ENCODE measurements at regions not wholly inside any gene's neighbourhood (a gene's known extent, or its start where the extent isn't known, plus 50 kb on each side); places are given as distances from the start of the nearest gene placed in this dataset.
A peak's percentile ranks its signal among the peaks of the same experiment; 100 is the strongest.
"Not testable (repeated sequence)": the region's sequence is repeated elsewhere in the genome, so short reads cannot be mapped to it uniquely, and the experiment has no call there.

- Mint-ChIP-seq H3K9me3 (ENCODE audit: low read depth) (no peaks in the 10 kb centered on the region), H3K4me1 (ENCODE audit: low read depth) (peaks cover 25% of the 10 kb centered on the region), H3K36me3 (ENCODE audit: low read depth) (no peaks in the 10 kb centered on the region), H3K4me3 (ENCODE audit: unreplicated experiment) (no peak overlapping the region), H3K27ac (ENCODE audit: unreplicated experiment) (peak overlapping the region; percentile 41), H3K27me3 (ENCODE audit: low read depth) (no peaks in the 10 kb centered on the region)
- no peak for TF ChIP-seq CTCF (IDR thresholded peaks at IDR 0.05)
- no peak for DNase-seq (ENCODE audit: low spot score)
These were observed 155.8 kb downstream of the SKIDA1 start for GRCh38 chr10:21369697-21370096.

GRCh38 chr10:21368728-21369425, 156.6 kb downstream of the SKIDA1 start:
- Mint-ChIP-seq H3K4me3 (ENCODE audit: unreplicated experiment) (no peak overlapping the region), H3K27ac (ENCODE audit: unreplicated experiment) (no peak overlapping the region), H3K4me1 (ENCODE audit: low read depth) (peaks cover 33% of the 10 kb centered on the region)

GRCh38 chr10:21368022-21368582, 157.4 kb downstream of the SKIDA1 start:
- no peak for DNase-seq (ENCODE audit: low spot score)
- H3K36me3 Mint-ChIP-seq (ENCODE audit: low read depth), result no peaks in the 10 kb centered on the region
- TF ChIP-seq CTCF (IDR thresholded peaks at IDR 0.05), result no peak
- no peak overlapping the region for H3K4me3 Mint-ChIP-seq (ENCODE audit: unreplicated experiment)
- H3K27ac Mint-ChIP-seq (ENCODE audit: unreplicated experiment), result no peak overlapping the region
- no peaks in the 10 kb centered on the region for H3K9me3 Mint-ChIP-seq (ENCODE audit: low read depth)
- no peaks in the 10 kb centered on the region for H3K27me3 Mint-ChIP-seq (ENCODE audit: low read depth)
- peaks cover 39% of the 10 kb centered on the region for H3K4me1 Mint-ChIP-seq (ENCODE audit: low read depth)

More at GRCh38 chr10:21368728-21369425, 156.6 kb downstream of the SKIDA1 start:
- no peak for DNase-seq (ENCODE audit: low spot score)
- H3K27me3 Mint-ChIP-seq (ENCODE audit: low read depth), result no peaks in the 10 kb centered on the region
- no peaks in the 10 kb centered on the region for H3K36me3 Mint-ChIP-seq (ENCODE audit: low read depth)
- TF ChIP-seq CTCF (IDR thresholded peaks at IDR 0.05), result no peak
- no peaks in the 10 kb centered on the region for H3K9me3 Mint-ChIP-seq (ENCODE audit: low read depth)

GRCh38 chr10:21366108-21366507, 159.4 kb downstream of the SKIDA1 start:
- H3K27me3 Mint-ChIP-seq (ENCODE audit: low read depth); H3K4me3 Mint-ChIP-seq (ENCODE audit: unreplicated experiment); H3K27ac Mint-ChIP-seq (ENCODE audit: unreplicated experiment); H3K9me3 Mint-ChIP-seq (ENCODE audit: low read depth); DNase-seq (ENCODE audit: low spot score); H3K36me3 Mint-ChIP-seq (ENCODE audit: low read depth): not testable (repeated sequence)
- H3K4me1 Mint-ChIP-seq (ENCODE audit: low read depth), result peaks cover 38% of the 10 kb centered on the region

- Mint-ChIP-seq H3K27ac (ENCODE audit: unreplicated experiment) (peak overlapping the region; percentile 90), H3K9me3 (ENCODE audit: low read depth) (no peaks in the 10 kb centered on the region), H3K4me3 (ENCODE audit: unreplicated experiment) (peak overlapping the region; percentile 32), H3K27me3 (ENCODE audit: low read depth) (no peaks in the 10 kb centered on the region), H3K4me1 (ENCODE audit: low read depth) (peaks cover 32% of the 10 kb centered on the region), H3K36me3 (ENCODE audit: low read depth) (no peaks in the 10 kb centered on the region)
- no peak for DNase-seq (ENCODE audit: low spot score)
- no peak for TF ChIP-seq CTCF (IDR thresholded peaks at IDR 0.05)
These were observed 161.0 kb downstream of the SKIDA1 start for GRCh38 chr10:21364196-21365114.
